ENCODE measurements at regions not wholly inside any gene's neighbourhood (a gene's known extent, or its start where the extent isn't known, plus 50 kb on each side); places are given as distances from the start of the nearest gene placed in this dataset.

DNA sequence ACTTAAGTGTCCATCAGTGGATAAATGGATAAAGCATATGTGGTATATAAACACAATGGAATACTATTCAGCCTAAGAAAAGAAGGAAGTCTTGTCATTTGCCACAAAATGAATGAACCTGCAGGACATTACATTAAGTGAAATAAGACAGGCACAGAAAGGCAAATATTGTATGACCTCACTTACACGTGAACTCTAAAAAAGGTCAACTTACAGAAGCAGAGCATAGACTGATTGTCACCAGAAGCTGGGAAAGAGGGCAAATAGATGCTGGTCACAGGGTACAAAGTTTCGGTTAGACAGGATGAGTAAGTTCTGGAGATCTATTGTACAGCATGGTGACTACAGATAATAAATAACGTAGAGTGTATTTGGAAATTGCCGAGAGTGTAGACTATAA, 247.7 kb downstream of the RAB28 start:
- TF ChIP-seq, protein P1, sequence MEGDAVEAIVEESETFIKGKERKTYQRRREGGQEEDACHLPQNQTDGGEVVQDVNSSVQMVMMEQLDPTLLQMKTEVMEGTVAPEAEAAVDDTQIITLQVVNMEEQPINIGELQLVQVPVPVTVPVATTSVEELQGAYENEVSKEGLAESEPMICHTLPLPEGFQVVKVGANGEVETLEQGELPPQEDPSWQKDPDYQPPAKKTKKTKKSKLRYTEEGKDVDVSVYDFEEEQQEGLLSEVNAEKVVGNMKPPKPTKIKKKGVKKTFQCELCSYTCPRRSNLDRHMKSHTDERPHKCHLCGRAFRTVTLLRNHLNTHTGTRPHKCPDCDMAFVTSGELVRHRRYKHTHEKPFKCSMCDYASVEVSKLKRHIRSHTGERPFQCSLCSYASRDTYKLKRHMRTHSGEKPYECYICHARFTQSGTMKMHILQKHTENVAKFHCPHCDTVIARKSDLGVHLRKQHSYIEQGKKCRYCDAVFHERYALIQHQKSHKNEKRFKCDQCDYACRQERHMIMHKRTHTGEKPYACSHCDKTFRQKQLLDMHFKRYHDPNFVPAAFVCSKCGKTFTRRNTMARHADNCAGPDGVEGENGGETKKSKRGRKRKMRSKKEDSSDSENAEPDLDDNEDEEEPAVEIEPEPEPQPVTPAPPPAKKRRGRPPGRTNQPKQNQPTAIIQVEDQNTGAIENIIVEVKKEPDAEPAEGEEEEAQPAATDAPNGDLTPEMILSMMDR (IDR thresholded peaks at IDR 0.05), result no peak
- TF ChIP-seq ZFX (IDR thresholded peaks at IDR 0.05; ENCODE audit: borderline replicate concordance), result no peak
